HEK293T (cell line): ENCODE measurements at regions not wholly inside any gene's neighbourhood (a gene's known extent, or its start where the extent isn't known, plus 50 kb on each side); places are given as distances from the start of the nearest gene placed in this dataset.

Source experiments
- FOXK2 ChIP-seq: fragments of 450-650 bp; IDR thresholded peaks from 2 replicates; pipeline ENCODE4 v1.6.1; 2016; ENCODE audit warnings: mild to moderate bottlenecking
- SUZ12 ChIP-seq: fragments of 450-650 bp; IDR thresholded peaks from 2 replicates; pipeline ENCODE4 v1.6.1; 2016; ENCODE audit warnings: mild to moderate bottlenecking

- TF ChIP-seq FOXK2 = no peak
- no peak for TF ChIP-seq SUZ12
Measured at GRCh38 chr9:1653282-1653681, 361.9 kb upstream of the SMARCA2 start.
